IMR-90 (cell line): ENCODE measurements at regions not wholly inside any gene's neighbourhood (a gene's known extent, or its start where the extent isn't known, plus 50 kb on each side); places are given as distances from the start of the nearest gene placed in this dataset.

ENCODE experiments used
- ATAC-seq: fragments of 200-7000 bp; cut with Tn5 transposase; 2 replicates; pipeline ENCODE4 v1.9.1; 2020; ENCODE audit warnings: low read depth, mild to moderate bottlenecking, moderate library complexity
- BruUV-seq: library from RNA; stranded (reverse); fragments of 400-500 nt; replicated peaks from 2 replicates; lab custom pipeline; 2021; lab: Mats Ljungman, UMichigan
- CTCF ChIA-PET: fragments of 300-600 bp; formaldehyde crosslinking; extraction: SDS; loops from one replicate; lab custom pipeline; 2021; ENCODE audit warnings: antibody characterized with exemption; lab: Yijun Ruan, JAX
- POLR2A ChIA-PET: fragments of 300-600 bp; sonication (Branson Sonifier 250); formaldehyde crosslinking; loops from one replicate; lab custom pipeline; 2022; ENCODE audit warnings: antibody characterized with exemption; ENCODE audit not compliant: unreplicated experiment; lab: Charles Lee
- DNase-seq: peaks from one replicate; pipeline ENCODE4 v3.0.0; 2013
- H2AFZ ChIP-seq: replicated peaks from 2 replicates; pipeline ENCODE3; 2013; ENCODE audit warnings: low read length, mild to moderate bottlenecking; ENCODE audit not compliant: poor library complexity
- H2AK5ac ChIP-seq: 2 replicates; pipeline ENCODE4 v1.6.1; 2013; ENCODE audit warnings: low read depth, low read length, inconsistent platforms
- H2AK9ac ChIP-seq: replicated peaks from 2 replicates; pipeline ENCODE3; 2013; ENCODE audit warnings: mild to moderate bottlenecking, low read depth, low read length, moderate library complexity; ENCODE audit not compliant: poor library complexity
- H2BK120ac ChIP-seq: 2 replicates; pipeline ENCODE4 v1.6.1; 2013; ENCODE audit warnings: low read depth, low read length, inconsistent platforms
- H2BK15ac ChIP-seq: 3 replicates; pipeline ENCODE4 v1.6.1; 2013; ENCODE audit warnings: low read depth, low read length, inconsistent platforms
- H2BK20ac ChIP-seq: 2 replicates; pipeline ENCODE4 v1.6.1; 2013; ENCODE audit warnings: low read depth, mild to moderate bottlenecking, inconsistent platforms, low read length, moderate library complexity
- H2BK5ac ChIP-seq: 2 replicates; pipeline ENCODE4 v1.6.1; 2013; ENCODE audit warnings: mild to moderate bottlenecking, low read depth, low read length, inconsistent platforms; ENCODE audit not compliant: poor library complexity, severe bottlenecking
- H3K14ac ChIP-seq: replicated peaks from 2 replicates; pipeline ENCODE4 v1.6.1; 2013; ENCODE audit warnings: low read depth, low read length, inconsistent platforms
- H3K18ac ChIP-seq: 2 replicates; pipeline ENCODE4 v1.6.1; 2013; ENCODE audit warnings: low read depth, low read length, control low read depth
- H3K23ac ChIP-seq: 2 replicates; pipeline ENCODE4 v1.6.1; 2013; ENCODE audit warnings: low read depth, low read length, inconsistent platforms
- H3K27ac ChIP-seq: 2 replicates; pipeline ENCODE4 v1.5.1; 2013; ENCODE audit warnings: mild to moderate bottlenecking, control low read depth, low read length; ENCODE audit not compliant: insufficient read depth
- H3K27me3 ChIP-seq: 2 replicates; pipeline ENCODE4 v1.6.1; 2013; ENCODE audit warnings: low read length; ENCODE audit not compliant: control insufficient read depth, insufficient read depth
- H3K36me3 ChIP-seq: 2 replicates; pipeline ENCODE4 v1.6.1; 2013; ENCODE audit warnings: low read length, mixed read lengths; ENCODE audit not compliant: control insufficient read depth, insufficient read depth
- H3K4ac ChIP-seq: 2 replicates; pipeline ENCODE4 v1.6.1; 2013; ENCODE audit warnings: low read depth, low read length, inconsistent platforms
- H3K4me1 ChIP-seq: 2 replicates; pipeline ENCODE4 v1.6.1; 2013; ENCODE audit warnings: low read length, mixed read lengths; ENCODE audit not compliant: control insufficient read depth, insufficient read depth
- H3K4me2 ChIP-seq: 2 replicates; pipeline ENCODE4 v1.6.1; 2013; ENCODE audit warnings: low read depth, mild to moderate bottlenecking, control low read depth, low read length, moderate library complexity
- H3K4me3 ChIP-seq: 2 replicates; pipeline ENCODE4 v1.5.1; 2013; ENCODE audit warnings: low read depth, mild to moderate bottlenecking, control low read depth, low read length, moderate library complexity; ENCODE audit not compliant: insufficient read depth
- H3K56ac ChIP-seq: 2 replicates; pipeline ENCODE4 v1.6.1; 2013; ENCODE audit warnings: low read length, inconsistent platforms; ENCODE audit not compliant: insufficient read depth; ENCODE audit errors: extremely low read depth
- H3K79me1 ChIP-seq, 2 experiments: 2 replicates each; pipeline ENCODE4 v1.6.1; 2013; ENCODE audit warnings: low read length in 2 of 2, inconsistent platforms in 1 of 2, low read depth in 1 of 2
- H3K9ac ChIP-seq: 2 replicates; pipeline ENCODE4 v1.6.1; 2013; ENCODE audit warnings: low read depth, low read length, control low read depth
- H3K9me1 ChIP-seq: 2 replicates; pipeline ENCODE4 v1.6.1; 2013; ENCODE audit warnings: low read length, inconsistent platforms; ENCODE audit not compliant: insufficient read depth
- H3K9me3 ChIP-seq: 2 replicates; pipeline ENCODE4 v1.6.1; 2013; ENCODE audit warnings: low read length; ENCODE audit not compliant: control insufficient read depth, insufficient read depth
- H4K20me1 ChIP-seq: 2 replicates; pipeline ENCODE4 v1.6.1; 2013; ENCODE audit warnings: low read length, inconsistent platforms; ENCODE audit not compliant: insufficient read depth
- H4K5ac ChIP-seq: 2 replicates; pipeline ENCODE4 v1.6.1; 2013; ENCODE audit warnings: mild to moderate bottlenecking, low read depth, low read length, control low read depth
- H4K8ac ChIP-seq, 2 experiments: 2 replicates each; pipeline ENCODE4 v1.6.1; 2013; ENCODE audit warnings: low read depth in 2 of 2, low read length in 2 of 2, control low read depth in 1 of 2, inconsistent platforms in 1 of 2
- H4K91ac ChIP-seq: 2 replicates; pipeline ENCODE4 v1.6.1; 2013; ENCODE audit warnings: low read depth, low read length, inconsistent platforms; ENCODE audit not compliant: insufficient read depth
- CEBPB ChIP-seq: IDR thresholded peaks from 2 replicates; pipeline ENCODE4 v1.6.1; 2012; ENCODE audit warnings: low read depth, low read length, improper control_type of control experiment
- MAFK ChIP-seq: IDR thresholded peaks from 2 replicates; pipeline ENCODE4 v1.6.1; 2012; ENCODE audit warnings: low read depth, low read length, improper control_type of control experiment
- MAZ ChIP-seq: IDR thresholded peaks from 2 replicates; pipeline ENCODE4 v1.6.1; 2012; ENCODE audit warnings: low read depth, mild to moderate bottlenecking, low read length, improper control_type of control experiment, moderate library complexity, borderline replicate concordance
- MXI1 ChIP-seq: IDR thresholded peaks from 2 replicates; pipeline ENCODE4 v1.6.1; 2012; ENCODE audit warnings: low read depth, mild to moderate bottlenecking, low read length, moderate library complexity, borderline replicate concordance
- POLR2A ChIP-seq: IDR thresholded peaks from 2 replicates; pipeline ENCODE4 v1.6.1; 2012; ENCODE audit warnings: mild to moderate bottlenecking, low read depth, low read length
- RAD21 ChIP-seq: IDR thresholded peaks from 2 replicates; pipeline ENCODE4 v1.6.1; 2012; ENCODE audit warnings: low read length, improper control_type of control experiment
- USF2 ChIP-seq: fragments of 150-350 bp; IDR thresholded peaks from 2 replicates; pipeline ENCODE4 v1.6.1; 2017; ENCODE audit warnings: mild to moderate bottlenecking, antibody characterized with exemption, low read length, low read depth
- WGBS, 2 experiments: methylation state at CpG; one replicate each; pipeline versions ENCODE4 v1.1.5 to v1.1.7; 2013; ENCODE audit warnings: missing lambda C conversion rate in 2 of 2; ENCODE audit not compliant: insufficient read length in 1 of 2; ENCODE audit errors: extremely low coverage in 2 of 2; 5-methylcytosine and 5-hydroxymethylcytosine counted together
- dilution Hi-C: fragments of 300-500 bp; cut with HindIII; formaldehyde crosslinking; loops from one replicate; pipeline ENCODE4 v1.14.3; 2018; ENCODE audit warnings: low sequenced_read_pairs; ENCODE audit not compliant: unreplicated experiment
- in situ Hi-C: fragments of 300-500 bp; cut with MboI; formaldehyde crosslinking; loops from 3 replicates; pipeline ENCODE4 v1.14.3; 2019; ENCODE audit warnings: low sequenced_read_pairs, inconsistent platforms, mixed read lengths
- intact Hi-C: fragments of 100-400 bp; cut with micrococcal nuclease; formaldehyde crosslinking; loops from 2 replicates; pipeline ENCODE4 v1.10.0; 2022

DNA sequence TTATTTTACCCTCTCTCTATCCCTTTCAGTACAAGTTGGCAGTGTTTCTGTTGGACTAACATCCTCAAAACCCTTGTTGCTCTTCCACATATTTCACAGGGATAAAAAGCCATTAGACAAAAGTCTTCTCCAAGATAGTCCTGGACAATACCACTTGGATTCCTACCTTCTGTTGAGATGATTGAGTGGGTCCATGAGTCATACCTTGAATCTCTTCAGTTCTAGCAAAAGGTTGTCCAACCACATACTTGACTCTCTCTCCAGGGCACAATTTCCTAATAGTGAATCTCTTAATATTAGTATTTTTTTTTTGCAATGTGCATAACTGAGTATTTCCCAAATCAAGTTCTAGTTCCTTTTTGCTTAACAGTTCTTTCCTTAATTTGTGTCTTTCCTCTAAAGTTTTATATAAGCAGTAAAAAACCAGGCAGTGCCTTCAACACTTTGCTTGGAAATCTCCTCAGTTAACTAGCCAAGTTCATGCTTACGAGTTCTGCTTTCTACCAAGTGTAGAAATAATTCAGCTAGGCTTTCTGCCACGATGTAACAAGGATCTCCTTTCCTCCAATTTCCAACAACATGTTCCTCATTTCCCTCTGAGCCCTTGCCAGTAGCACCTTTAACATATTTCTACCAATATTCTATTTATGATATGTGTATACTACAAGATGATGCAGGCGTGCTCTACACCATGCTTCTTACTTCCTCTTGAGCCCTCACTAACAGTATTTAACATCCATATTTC lies 68.3 kb upstream of the NEO1 start:
- H3K9me1 ChIP-seq, result no peaks in the 10 kb centered on the region
- dilution Hi-C loops, result no loop called here
- no peak overlapping the region for H2BK120ac ChIP-seq
- no peak overlapping the region for H3K9ac ChIP-seq
- no peak overlapping the region for H4K5ac ChIP-seq
- H3K27ac ChIP-seq, result no peak overlapping the region
- H2BK15ac ChIP-seq, result no peak overlapping the region
- no peak for TF ChIP-seq RAD21
- TF ChIP-seq CEBPB, result no peak
- no peak for TF ChIP-seq MAFK
- TF ChIP-seq MAZ, result no peak
- no peak for TF ChIP-seq MXI1
- TF ChIP-seq USF2, result no peak
- TF ChIP-seq POLR2A, result no peak
- DNase-seq, result no peak
- no peak overlapping the region for H3K23ac ChIP-seq
- H2AFZ ChIP-seq, result no peak overlapping the region
- ChIA-PET POLR2A (no interaction called here), CTCF (no interaction called here)
- H3K9me3 ChIP-seq, result peaks cover 2% of the 10 kb centered on the region; the same call in 1 of the 2 replicates
- no peak overlapping the region for H3K4me2 ChIP-seq
- peaks cover 2% of the 10 kb centered on the region for H3K27me3 ChIP-seq
- H3K18ac ChIP-seq, result no peak overlapping the region
- no peaks in the 10 kb centered on the region for H3K36me3 ChIP-seq
- no peak overlapping the region for H2BK5ac ChIP-seq
- BruUV-seq, result no TSS peak
- no peak overlapping the region for H2AK9ac ChIP-seq
- no peak overlapping the region for H2AK5ac ChIP-seq
- H4K20me1 ChIP-seq, result no peaks in the 10 kb centered on the region
- H4K91ac ChIP-seq, result no peak overlapping the region
- peaks cover 3% of the 10 kb centered on the region; the same call in 1 of the 2 replicates for H3K4me1 ChIP-seq
- no peak overlapping the region for H3K4ac ChIP-seq
- no peak overlapping the region for H3K56ac ChIP-seq
- ATAC-seq, result no peak
- intact Hi-C loops, result no loop called here
- no peak overlapping the region for H3K14ac ChIP-seq
- no peaks in the 10 kb centered on the region for H3K79me1 ChIP-seq
- no peak overlapping the region for H4K8ac ChIP-seq
- WGBS, 2 experiments, result no CpG with 5 or more reads among the region's 3 CpGs
- in situ Hi-C loops, result no loop called here
- no peak overlapping the region for H2BK20ac ChIP-seq
- H3K4me3 ChIP-seq, result no peak overlapping the region
